GF-D8 (cell line): ENCODE measurements at regions not wholly inside any gene's neighbourhood (a gene's known extent, or its start where the extent isn't known, plus 50 kb on each side); places are given as distances from the start of the nearest gene placed in this dataset.
"Not testable (repeated sequence)": the region's sequence is repeated elsewhere in the genome, so short reads cannot be mapped to it uniquely, and the experiment has no call there.

ENCODE experiments used
- DNase-seq: peaks from one replicate; lab custom pipeline; 2025; lab: John Stamatoyannopoulos, UW

- DNase-seq: not testable (repeated sequence)
These were observed 113.4 kb downstream of the XPNPEP1 start for GRCh38 chr10:109809954-109810353.

GRCh38 chr10:109801191-109801590 lies 122.1 kb downstream of the XPNPEP1 start:
- DNase-seq: not testable (repeated sequence)

GRCh38 chr10:109790647-109791046 lies 132.7 kb downstream of the XPNPEP1 start:
- no peak for DNase-seq

GRCh38 chr10:109784236-109784635 lies 139.1 kb downstream of the XPNPEP1 start:
- no peak for DNase-seq

- no peak for DNase-seq
These were observed 140.0 kb downstream of the XPNPEP1 start for GRCh38 chr10:109783286-109783685.

- DNase-seq: no peak
These were observed 142.3 kb downstream of the XPNPEP1 start for GRCh38 chr10:109780997-109781396.

- no peak for DNase-seq
These were observed 144.3 kb downstream of the XPNPEP1 start for GRCh38 chr10:109778993-109779392.

- DNase-seq: no peak
These were observed 149.2 kb downstream of the XPNPEP1 start for GRCh38 chr10:109774121-109774440.

- no peak for DNase-seq
These were observed 149.8 kb downstream of the XPNPEP1 start for GRCh38 chr10:109773288-109774120.

GRCh38 chr10:109770663-109771062 lies 152.6 kb downstream of the XPNPEP1 start:
- DNase-seq: no peak

- DNase-seq: no peak
These were observed 153.3 kb downstream of the XPNPEP1 start for GRCh38 chr10:109769966-109770365.

GRCh38 chr10:109765838-109766237 lies 157.5 kb downstream of the XPNPEP1 start:
- DNase-seq: no peak

GRCh38 chr10:109762555-109762954 lies 160.8 kb downstream of the XPNPEP1 start:
- DNase-seq: no peak

GRCh38 chr10:109757670-109758069 lies 165.6 kb downstream of the XPNPEP1 start:
- not testable (repeated sequence) for DNase-seq

- no peak for DNase-seq
These were observed 176.4 kb downstream of the XPNPEP1 start for GRCh38 chr10:109746861-109747260.

- no peak for DNase-seq
These were observed 179.3 kb downstream of the XPNPEP1 start for GRCh38 chr10:109744020-109744419.

- DNase-seq: no peak
These were observed 179.7 kb downstream of the XPNPEP1 start for GRCh38 chr10:109743574-109743973.

- no peak for DNase-seq
These were observed 180.2 kb downstream of the XPNPEP1 start for GRCh38 chr10:109743146-109743545.

- no peak for DNase-seq
These were observed 181.6 kb downstream of the XPNPEP1 start for GRCh38 chr10:109741712-109742111.

- no peak for DNase-seq
These were observed 182.9 kb downstream of the XPNPEP1 start for GRCh38 chr10:109740436-109740835.

- no peak for DNase-seq
These were observed 185.7 kb downstream of the XPNPEP1 start for GRCh38 chr10:109737626-109738025.

- DNase-seq: no peak
These were observed 186.3 kb downstream of the XPNPEP1 start for GRCh38 chr10:109737009-109737408.

GRCh38 chr10:109735776-109736175 lies 187.5 kb downstream of the XPNPEP1 start:
- DNase-seq: no peak
